Liver (tissue), 8 donors: ENCODE measurements at regions not wholly inside any gene's neighbourhood (a gene's known extent, or its start where the extent isn't known, plus 50 kb on each side); places are given as distances from the start of the nearest gene placed in this dataset.

ENCODE experiments used
- DNase-seq: peaks from one replicate; pipeline ENCODE4 v3.0.0-alpha.2; 2017; ENCODE audit warnings: low spot score
- H3K27ac ChIP-seq, 2 donors: one replicate each; pipeline ENCODE4 v1.7.0; 2013; ENCODE audit warnings: inconsistent platforms in 2 of 2, low read length in 2 of 2, control low read depth in 1 of 2, low read depth in 1 of 2, mild to moderate bottlenecking in 1 of 2
- H3K27me3 ChIP-seq, 4 donors: one replicate each; pipeline versions ENCODE4 v1.6.1 to v1.7.0; 2013; ENCODE audit warnings: low read length in 3 of 4, inconsistent platforms in 1 of 4, mild to moderate bottlenecking in 1 of 4, moderate library complexity in 1 of 4; ENCODE audit not compliant: control insufficient read depth in 4 of 4, insufficient read depth in 4 of 4
- H3K36me3 ChIP-seq, 4 donors: one replicate each; pipeline versions ENCODE4 v1.6.1 to v1.7.0; 2013; ENCODE audit warnings: low read length in 3 of 4, mild to moderate bottlenecking in 3 of 4, low read depth in 1 of 4, moderate library complexity in 1 of 4; ENCODE audit not compliant: control insufficient read depth in 4 of 4, insufficient read depth in 3 of 4
- H3K4me1 ChIP-seq, 4 donors: one replicate each; pipeline versions ENCODE4 v1.6.1 to v1.7.0; 2013; ENCODE audit warnings: low read length in 3 of 4, mild to moderate bottlenecking in 3 of 4, moderate library complexity in 1 of 4; ENCODE audit not compliant: control insufficient read depth in 4 of 4, insufficient read depth in 4 of 4
- H3K4me3 ChIP-seq, 3 donors: one replicate each; pipeline versions ENCODE4 v1.6.1 to v1.7.0; 2013; ENCODE audit warnings: low read length in 3 of 3, control low read depth in 1 of 3, low read depth in 1 of 3, mild to moderate bottlenecking in 1 of 3
- H3K9ac ChIP-seq, 2 donors: one replicate each; pipeline ENCODE4 v1.7.0; 2013; ENCODE audit warnings: low read length in 2 of 2, mild to moderate bottlenecking in 2 of 2, moderate library complexity in 2 of 2, control low read depth in 1 of 2, low read depth in 1 of 2
- H3K9me3 ChIP-seq, 4 donors: one replicate each; pipeline versions ENCODE4 v1.6.1 to v1.7.0; 2013; ENCODE audit warnings: low read length in 3 of 4; ENCODE audit not compliant: control insufficient read depth in 4 of 4
- ATF3 ChIP-seq: IDR thresholded peaks from 2 replicates; pipeline ENCODE4 v1.6.1; 2016; ENCODE audit warnings: antibody characterized with exemption
- CTCF ChIP-seq: fragments of 150-350 bp; IDR thresholded peaks from 2 replicates; pipeline ENCODE4 v1.5.1; 2017; ENCODE audit warnings: improper control_type of control experiment, low read depth, low read length; ENCODE audit not compliant: missing input control
- EGR1 ChIP-seq, 2 donors: IDR thresholded peaks; 2 replicates each; pipeline ENCODE4 v1.6.1; 2016 to 2018; ENCODE audit warnings: antibody characterized with exemption in 2 of 2, low read depth in 2 of 2
- FOXA1 ChIP-seq: IDR thresholded peaks from 2 replicates; pipeline ENCODE4 v1.6.1; 2016; ENCODE audit warnings: antibody characterized with exemption
- FOXA2 ChIP-seq: IDR thresholded peaks from 2 replicates; pipeline ENCODE4 v1.6.1; 2016; ENCODE audit warnings: antibody characterized with exemption
- GABPA ChIP-seq, 2 donors: IDR thresholded peaks in 1 of 2; conservative IDR thresholded peaks in 1 of 2; 2 replicates each; pipeline ENCODE4 v1.6.1; 2016; ENCODE audit warnings: antibody characterized with exemption in 2 of 2, mild to moderate bottlenecking in 1 of 2, moderate library complexity in 1 of 2
- HNF4A ChIP-seq, 2 donors: conservative IDR thresholded peaks; 2 replicates each; pipeline ENCODE4 v1.6.1; 2016; ENCODE audit warnings: antibody characterized with exemption in 2 of 2, mild to moderate bottlenecking in 2 of 2
- HNF4G ChIP-seq: IDR thresholded peaks from 2 replicates; pipeline ENCODE4 v1.6.1; 2016; ENCODE audit warnings: antibody characterized with exemption
- JUND ChIP-seq, 2 donors: IDR thresholded peaks; 2 replicates each; pipeline ENCODE4 v1.6.1; 2016; ENCODE audit warnings: antibody characterized with exemption in 2 of 2
- MAX ChIP-seq: IDR thresholded peaks from 2 replicates; pipeline ENCODE4 v1.6.1; 2016; ENCODE audit warnings: antibody characterized with exemption
- NR2F2 ChIP-seq: IDR thresholded peaks from 2 replicates; pipeline ENCODE4 v1.6.1; 2016; ENCODE audit warnings: antibody characterized with exemption
- RAD21 ChIP-seq, 2 donors: IDR thresholded peaks; 2 replicates each; pipeline ENCODE4 v1.6.1; 2016; ENCODE audit warnings: antibody characterized with exemption in 2 of 2, mild to moderate bottlenecking in 2 of 2
- REST ChIP-seq: IDR thresholded peaks from 2 replicates; pipeline ENCODE4 v1.6.1; 2016; ENCODE audit warnings: antibody characterized with exemption, mild to moderate bottlenecking
- RXRA ChIP-seq, 2 donors: IDR thresholded peaks; 2 replicates each; pipeline ENCODE4 v1.6.1; 2017 to 2018; ENCODE audit warnings: antibody characterized with exemption in 2 of 2, mild to moderate bottlenecking in 1 of 2
- SP1 ChIP-seq: IDR thresholded peaks from 2 replicates; pipeline ENCODE4 v1.6.1; 2018; ENCODE audit warnings: antibody characterized with exemption, mild to moderate bottlenecking
- TAF1 ChIP-seq: conservative IDR thresholded peaks from 2 replicates; pipeline ENCODE4 v1.6.1; 2016; ENCODE audit warnings: antibody characterized with exemption, mild to moderate bottlenecking
- YY1 ChIP-seq: IDR thresholded peaks from 2 replicates; pipeline ENCODE4 v1.6.1; 2016; ENCODE audit warnings: antibody characterized with exemption, mild to moderate bottlenecking
- ZBTB33 ChIP-seq: IDR thresholded peaks from 2 replicates; pipeline ENCODE4 v1.6.1; 2016; ENCODE audit warnings: antibody characterized with exemption
- WGBS: extraction: QIAGEN DNeasy Blood & Tissue Kit; methylation state at CpG from one replicate; pipeline ENCODE4 v1.1.7; 2013; 5-methylcytosine and 5-hydroxymethylcytosine counted together
- donor health status: healthy.
- donor health status: healthy.
- donor health status: healthy.
- donor health status: healthy.
- donor health status: healthy.

- H3K9ac ChIP-seq: no peak overlapping the region
- WGBS: 54% methylated on average over 6 of the region's 6 CpGs
- no peaks in the 10 kb centered on the region for H3K9me3 ChIP-seq
- no peaks in the 10 kb centered on the region for H3K4me1 ChIP-seq
- H3K4me3 ChIP-seq: no peak overlapping the region
- DNase-seq: no peak
- no peak overlapping the region for H3K27ac ChIP-seq
- TF ChIP-seq HNF4A (conservative IDR thresholded peaks at IDR 0.05) (no peak), GABPA (IDR thresholded peaks at IDR 0.05 in 1 of 2, conservative IDR thresholded peaks at IDR 0.05 in 1 of 2) (no peak), JUND (IDR thresholded peaks at IDR 0.05) (no peak), YY1 (no peak), HNF4G (no peak), FOXA1 (no peak), RXRA (IDR thresholded peaks at IDR 0.05) (no peak), ZBTB33 (no peak), REST (no peak), NR2F2 (no peak), TAF1 (no peak), FOXA2 (no peak), RAD21 (IDR thresholded peaks at IDR 0.05) (no peak), SP1 (no peak), ATF3 (no peak), CTCF (no peak), MAX (no peak), EGR1 (IDR thresholded peaks at IDR 0.05; ENCODE audit: low read depth in 2 of 2) (no peak)
- H3K36me3 ChIP-seq: no peaks in the 10 kb centered on the region
- no peaks in the 10 kb centered on the region for H3K27me3 ChIP-seq
These were observed 310.0 kb upstream of the KLF12 start for GRCh38 chr13:74444161-74444571.

- 40% methylated on average over 1 of the region's 1 CpG for WGBS
- Histone ChIP-seq H3K9me3 (no peaks in the 10 kb centered on the region), H3K9ac (no peak overlapping the region), H3K27me3 (no peaks in the 10 kb centered on the region), H3K36me3 (no peaks in the 10 kb centered on the region), H3K4me3 (no peak overlapping the region), H3K27ac (no peak overlapping the region), H3K4me1 (no peaks in the 10 kb centered on the region)
- no peak for DNase-seq
- TF ChIP-seq JUND (IDR thresholded peaks at IDR 0.05) (no peak), TAF1 (no peak), SP1 (no peak), ZBTB33 (no peak), ATF3 (no peak), GABPA (IDR thresholded peaks at IDR 0.05 in 1 of 2, conservative IDR thresholded peaks at IDR 0.05 in 1 of 2) (no peak), FOXA1 (no peak)
These were observed 309.4 kb upstream of the KLF12 start for GRCh38 chr13:74443631-74444030.
